Ishikawa (cell line): ENCODE measurements at regions not wholly inside any gene's neighbourhood (a gene's known extent, or its start where the extent isn't known, plus 50 kb on each side); places are given as distances from the start of the nearest gene placed in this dataset.
A peak's percentile ranks its signal among the peaks of the same experiment; 100 is the strongest.

Source experiments
- CEBPB ChIP-seq: IDR thresholded peaks from 2 replicates; pipeline ENCODE4 v1.6.1; 2012
- CREB1 ChIP-seq: IDR thresholded peaks from 2 replicates; pipeline ENCODE4 v1.6.1; 2012; ENCODE audit warnings: low read depth
- EGR1 ChIP-seq: IDR thresholded peaks from 2 replicates; pipeline ENCODE4 v1.6.1; 2012
- EP300 ChIP-seq: IDR thresholded peaks from 2 replicates; pipeline ENCODE4 v1.6.1; 2012; ENCODE audit warnings: borderline replicate concordance
- FOXM1 ChIP-seq: IDR thresholded peaks from 2 replicates; pipeline ENCODE4 v1.6.1; 2012; ENCODE audit warnings: low read depth, borderline replicate concordance
- NFIC ChIP-seq: IDR thresholded peaks from 2 replicates; pipeline ENCODE4 v1.6.1; 2012
- RAD21 ChIP-seq: IDR thresholded peaks from 2 replicates; pipeline ENCODE4 v1.6.1; 2012; ENCODE audit warnings: low read depth
- TAF1 ChIP-seq: IDR thresholded peaks from 2 replicates; pipeline ENCODE4 v1.6.1; 2012; ENCODE audit warnings: low read depth, mild to moderate bottlenecking
- TCF12 ChIP-seq: IDR thresholded peaks from 2 replicates; pipeline ENCODE4 v1.6.1; 2012; ENCODE audit warnings: low read depth
- TEAD4 ChIP-seq: IDR thresholded peaks from 2 replicates; pipeline ENCODE4 v1.6.1; 2012
- YY1 ChIP-seq: IDR thresholded peaks from 2 replicates; pipeline ENCODE4 v1.6.1; 2012; ENCODE audit warnings: low read depth
- ZBTB7A ChIP-seq: IDR thresholded peaks from 2 replicates; pipeline ENCODE4 v1.6.1; 2012; ENCODE audit warnings: low read depth
- TF ChIP-seq, protein P1 (sequence below): IDR thresholded peaks from 2 replicates; pipeline ENCODE4 v1.6.1; 2012
- TF ChIP-seq, protein P2 (sequence below): IDR thresholded peaks from 2 replicates; pipeline ENCODE4 v1.6.1; 2012; ENCODE audit warnings: low read depth, mild to moderate bottlenecking
- TF ChIP-seq, protein P3 (sequence below): IDR thresholded peaks from 2 replicates; pipeline ENCODE4 v1.6.1; 2012

DNA sequence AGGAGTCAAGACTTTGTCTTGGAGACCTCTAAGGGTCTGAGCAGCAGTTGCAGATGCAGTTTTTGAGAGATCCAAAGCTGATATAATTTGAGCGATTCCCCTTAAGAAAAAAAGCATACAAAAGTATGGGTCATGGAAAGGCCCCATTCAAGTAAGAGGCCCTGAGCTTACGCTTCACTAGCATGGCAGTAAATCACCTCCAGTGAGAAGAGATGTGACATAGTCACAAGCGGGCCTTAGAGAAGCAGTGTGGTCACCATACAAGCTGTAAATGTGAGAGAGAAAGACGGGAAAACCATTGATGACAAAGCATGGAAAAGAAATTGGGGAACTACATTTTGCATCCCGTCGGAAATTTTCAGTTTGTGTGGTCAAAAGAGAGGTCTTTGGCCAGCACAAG, 70.6 kb upstream of the GSC start:
- TF ChIP-seq ZBTB7A (no peak), TAF1 (no peak), EP300 (no peak), NFIC (no peak), RAD21 (no peak), FOXM1 (no peak), CREB1 (no peak), EGR1 (no peak), TEAD4 (no peak), YY1 (no peak), TCF12 (no peak), CEBPB (no peak)
- TF ChIP-seq, protein P1, sequence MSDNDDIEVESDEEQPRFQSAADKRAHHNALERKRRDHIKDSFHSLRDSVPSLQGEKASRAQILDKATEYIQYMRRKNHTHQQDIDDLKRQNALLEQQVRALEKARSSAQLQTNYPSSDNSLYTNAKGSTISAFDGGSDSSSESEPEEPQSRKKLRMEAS, result no peak
- TF ChIP-seq, protein P2, sequence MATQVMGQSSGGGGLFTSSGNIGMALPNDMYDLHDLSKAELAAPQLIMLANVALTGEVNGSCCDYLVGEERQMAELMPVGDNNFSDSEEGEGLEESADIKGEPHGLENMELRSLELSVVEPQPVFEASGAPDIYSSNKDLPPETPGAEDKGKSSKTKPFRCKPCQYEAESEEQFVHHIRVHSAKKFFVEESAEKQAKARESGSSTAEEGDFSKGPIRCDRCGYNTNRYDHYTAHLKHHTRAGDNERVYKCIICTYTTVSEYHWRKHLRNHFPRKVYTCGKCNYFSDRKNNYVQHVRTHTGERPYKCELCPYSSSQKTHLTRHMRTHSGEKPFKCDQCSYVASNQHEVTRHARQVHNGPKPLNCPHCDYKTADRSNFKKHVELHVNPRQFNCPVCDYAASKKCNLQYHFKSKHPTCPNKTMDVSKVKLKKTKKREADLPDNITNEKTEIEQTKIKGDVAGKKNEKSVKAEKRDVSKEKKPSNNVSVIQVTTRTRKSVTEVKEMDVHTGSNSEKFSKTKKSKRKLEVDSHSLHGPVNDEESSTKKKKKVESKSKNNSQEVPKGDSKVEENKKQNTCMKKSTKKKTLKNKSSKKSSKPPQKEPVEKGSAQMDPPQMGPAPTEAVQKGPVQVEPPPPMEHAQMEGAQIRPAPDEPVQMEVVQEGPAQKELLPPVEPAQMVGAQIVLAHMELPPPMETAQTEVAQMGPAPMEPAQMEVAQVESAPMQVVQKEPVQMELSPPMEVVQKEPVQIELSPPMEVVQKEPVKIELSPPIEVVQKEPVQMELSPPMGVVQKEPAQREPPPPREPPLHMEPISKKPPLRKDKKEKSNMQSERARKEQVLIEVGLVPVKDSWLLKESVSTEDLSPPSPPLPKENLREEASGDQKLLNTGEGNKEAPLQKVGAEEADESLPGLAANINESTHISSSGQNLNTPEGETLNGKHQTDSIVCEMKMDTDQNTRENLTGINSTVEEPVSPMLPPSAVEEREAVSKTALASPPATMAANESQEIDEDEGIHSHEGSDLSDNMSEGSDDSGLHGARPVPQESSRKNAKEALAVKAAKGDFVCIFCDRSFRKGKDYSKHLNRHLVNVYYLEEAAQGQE, result no peak
- TF ChIP-seq, protein P3, sequence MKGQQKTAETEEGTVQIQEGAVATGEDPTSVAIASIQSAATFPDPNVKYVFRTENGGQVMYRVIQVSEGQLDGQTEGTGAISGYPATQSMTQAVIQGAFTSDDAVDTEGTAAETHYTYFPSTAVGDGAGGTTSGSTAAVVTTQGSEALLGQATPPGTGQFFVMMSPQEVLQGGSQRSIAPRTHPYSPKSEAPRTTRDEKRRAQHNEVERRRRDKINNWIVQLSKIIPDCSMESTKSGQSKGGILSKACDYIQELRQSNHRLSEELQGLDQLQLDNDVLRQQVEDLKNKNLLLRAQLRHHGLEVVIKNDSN, result no peak

DNA sequence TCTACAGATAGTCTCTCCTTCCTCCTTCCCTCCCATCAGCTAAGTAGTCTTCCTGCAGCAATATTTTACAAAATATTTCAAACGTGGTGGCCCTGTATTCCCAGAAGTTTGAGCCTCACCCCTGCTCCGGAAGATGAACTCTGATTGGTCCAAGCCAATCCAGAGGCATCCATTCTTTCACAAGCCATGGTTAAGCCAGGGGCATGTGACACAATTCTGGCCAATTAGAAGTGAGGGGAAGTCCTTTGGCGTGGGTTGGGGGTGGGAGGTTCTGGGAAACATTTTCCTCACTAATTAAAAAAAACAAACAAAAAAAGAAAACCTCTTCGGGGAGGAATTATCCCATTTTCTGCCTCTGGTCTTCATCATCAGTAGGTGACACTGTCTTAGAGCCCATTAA, 69.4 kb upstream of the GSC start:
- no peak for TF ChIP-seq TCF12
- TF ChIP-seq, protein P3, result peak; percentile 65

DNA sequence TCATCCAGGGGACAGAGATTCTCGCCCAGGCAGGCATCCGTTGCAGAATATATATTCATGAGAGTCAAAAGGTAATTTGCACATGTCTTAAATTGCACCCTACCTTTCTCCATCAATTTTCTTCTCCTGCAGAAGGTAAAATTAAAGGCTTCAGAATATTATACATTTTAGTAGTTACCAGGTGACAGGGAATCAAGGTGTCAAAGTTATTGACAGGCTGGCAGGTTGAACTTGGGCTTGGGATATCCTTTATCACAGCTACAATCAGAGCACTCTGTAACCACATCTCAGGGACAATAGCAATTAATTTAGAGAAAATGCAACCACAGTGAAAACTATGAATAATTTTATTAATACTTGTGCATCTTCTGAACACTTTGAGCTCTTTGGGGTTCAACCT, 66.9 kb upstream of the GSC start:
- TF ChIP-seq ZBTB7A (no peak), TCF12 (no peak), FOXM1 (no peak), CEBPB (no peak), YY1 (no peak), RAD21 (no peak), NFIC (no peak)
- TF ChIP-seq, protein P1, result no peak

DNA sequence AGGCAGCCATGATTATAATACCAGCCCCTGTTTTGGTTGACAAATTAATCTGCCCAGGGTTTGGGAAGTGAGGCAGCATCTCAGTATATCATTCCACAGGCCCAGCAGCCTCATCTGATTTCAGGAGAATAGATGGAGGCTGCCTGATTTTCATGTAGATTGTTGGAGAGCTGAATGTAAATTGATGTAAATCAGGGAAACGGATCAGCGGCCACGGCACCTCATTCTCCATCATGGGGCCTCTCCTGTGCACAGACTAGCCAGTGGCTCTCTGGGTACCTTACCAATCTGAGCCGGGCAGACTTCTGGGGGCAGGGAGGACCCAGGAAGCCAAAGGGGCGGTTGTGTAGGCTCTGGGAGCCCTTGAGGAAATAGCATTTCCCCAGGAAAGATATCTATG, 63.7 kb upstream of the GSC start:
- TF ChIP-seq, protein P3, result no peak
- TF ChIP-seq, protein P2, result no peak
- TF ChIP-seq CEBPB (no peak), TAF1 (no peak), FOXM1 (no peak), CREB1 (no peak), RAD21 (no peak), NFIC (no peak), EP300 (no peak), ZBTB7A (no peak), TCF12 (no peak), YY1 (no peak), TEAD4 (no peak), EGR1 (no peak)
- TF ChIP-seq, protein P1, result no peak

DNA sequence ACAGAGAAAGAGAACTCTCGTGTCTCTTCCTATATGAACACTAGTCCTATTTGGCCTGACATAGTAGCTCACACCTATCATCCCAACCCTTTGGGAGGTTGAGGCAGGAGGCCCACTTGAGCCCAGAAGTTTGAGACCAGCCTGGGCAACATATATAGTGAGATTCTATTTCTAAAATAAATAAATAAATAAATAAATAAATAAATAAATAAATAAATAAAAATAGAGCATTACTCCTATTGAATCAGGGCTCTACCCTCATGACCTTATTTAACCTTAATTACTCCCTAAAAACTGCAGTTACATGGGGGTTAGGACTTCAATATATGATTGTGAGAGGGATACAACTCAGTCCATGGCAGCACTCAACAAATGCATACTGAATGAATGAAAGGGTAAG, 61.2 kb upstream of the GSC start:
- TF ChIP-seq, protein P3, result no peak
- TF ChIP-seq EP300, result no peak
- no peak for TF ChIP-seq RAD21
- no peak for TF ChIP-seq NFIC
- TF ChIP-seq, protein P1, result no peak
- TF ChIP-seq FOXM1, result no peak
- TF ChIP-seq CEBPB, result no peak
- no peak for TF ChIP-seq ZBTB7A
- no peak for TF ChIP-seq TEAD4
- no peak for TF ChIP-seq TCF12
- TF ChIP-seq CREB1, result no peak
- no peak for TF ChIP-seq TAF1
